ENCODE measurements at regions not wholly inside any gene's neighbourhood (a gene's known extent, or its start where the extent isn't known, plus 50 kb on each side); places are given as distances from the start of the nearest gene placed in this dataset.
"Not testable (repeated sequence)": the region's sequence is repeated elsewhere in the genome, so short reads cannot be mapped to it uniquely, and the experiment has no call there.

DNA sequence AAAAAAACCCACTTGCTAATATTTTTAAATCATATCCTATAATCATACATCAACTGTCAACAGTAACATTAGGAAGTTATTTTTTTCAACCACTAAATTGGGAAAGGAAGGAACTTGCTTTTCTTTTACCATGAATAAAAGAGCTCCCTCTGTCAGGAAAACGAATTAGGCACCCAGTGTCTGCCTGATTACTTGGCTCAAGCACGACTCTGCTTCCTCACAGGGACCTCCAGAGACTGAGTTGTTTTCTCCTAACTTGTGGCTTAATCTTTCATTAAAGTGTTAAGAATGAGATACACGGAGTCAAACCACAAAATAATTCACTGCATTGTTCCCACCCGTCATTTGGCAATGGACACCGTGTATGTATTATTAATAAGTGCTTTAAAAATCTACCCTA lies 1405.1 kb upstream of the EYS start:
- intact Hi-C loops (cut with DNase I), result no loop called here

DNA sequence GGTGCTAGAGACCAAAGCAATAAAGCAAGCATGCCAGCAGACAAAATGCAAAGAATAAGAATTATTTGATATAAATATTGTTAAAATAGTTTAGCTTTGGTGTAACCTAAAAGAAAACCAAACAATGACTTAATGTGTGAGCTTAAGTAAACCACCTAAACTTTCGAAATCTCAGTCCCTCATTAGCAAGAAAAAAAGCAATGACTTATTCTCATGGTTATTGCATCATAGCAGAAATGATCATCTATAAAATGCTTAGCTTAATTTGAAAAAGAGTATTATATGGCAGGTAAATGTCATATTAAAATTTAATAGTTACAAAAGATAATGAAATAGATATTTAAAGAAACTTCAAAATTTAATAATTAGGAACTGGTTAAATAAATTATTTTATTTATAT lies 1395.7 kb upstream of the EYS start:
- intact Hi-C loops (cut with DNase I), result no loop called here

More for the DNA sequence above, 1405.1 kb upstream of the EYS start:
- no peaks in the 10 kb centered on the region for H3K4me1 ChIP-seq
- no peak overlapping the region for H3K4me3 ChIP-seq
- H3K27ac ChIP-seq, result no peak overlapping the region
- H3K9me3 ChIP-seq, result no peaks in the 10 kb centered on the region
- no peaks in the 10 kb centered on the region for H3K36me3 ChIP-seq
- H3K27me3 ChIP-seq, result no peaks in the 10 kb centered on the region
- TF ChIP-seq POLR2A (IDR thresholded peaks at IDR 0.05), result no peak
- no peak for DNase-seq (ENCODE audit: extremely low spot score in 2 of 2)

DNA sequence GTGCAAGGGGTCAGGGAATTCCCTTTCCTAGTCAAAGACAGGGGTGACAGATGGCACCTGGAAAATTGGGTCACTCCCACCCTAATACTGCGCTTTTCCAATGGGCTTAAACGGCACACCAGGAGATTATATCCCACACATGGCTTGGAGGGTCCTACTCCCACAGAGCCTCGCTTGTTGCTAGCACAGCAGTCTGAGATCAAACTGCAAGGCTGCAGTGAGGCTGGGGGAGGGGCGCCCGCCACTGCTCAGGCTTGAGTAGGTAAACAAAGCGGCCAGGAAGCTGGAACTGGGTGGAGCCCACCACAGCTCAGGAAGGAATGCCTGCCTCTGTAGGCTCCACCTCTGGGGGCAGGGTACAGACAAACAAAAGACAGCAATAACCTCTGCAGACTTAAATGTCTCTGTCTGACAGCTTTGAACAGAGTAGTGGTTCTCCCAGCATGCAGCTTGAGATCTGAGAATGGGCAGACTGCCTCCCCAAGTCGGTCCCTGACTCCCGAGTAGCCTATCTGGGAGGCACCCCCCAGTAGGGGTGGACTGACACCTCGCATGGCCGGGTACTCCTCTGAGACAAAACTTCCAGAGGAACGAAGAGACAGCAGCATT lies 1388.7 kb upstream of the EYS start:
- DNase-seq (ENCODE audit: extremely low spot score in 2 of 2); intact Hi-C loops (cut with DNase I); H3K4me3 ChIP-seq; H3K36me3 ChIP-seq; H3K27me3 ChIP-seq; H3K27ac ChIP-seq; H3K4me1 ChIP-seq; H3K9me3 ChIP-seq: not testable (repeated sequence)

More for the DNA sequence above, 1395.7 kb upstream of the EYS start:
- H3K4me1 ChIP-seq, result no peaks in the 10 kb centered on the region
- TF ChIP-seq POLR2AphosphoS5 (IDR thresholded peaks at IDR 0.05; ENCODE audit: insufficient read depth in 1 of 2, low read depth in 1 of 2) (no peak), POLR2A (IDR thresholded peaks at IDR 0.05) (no peak)
- TF ChIP-seq, protein P1, sequence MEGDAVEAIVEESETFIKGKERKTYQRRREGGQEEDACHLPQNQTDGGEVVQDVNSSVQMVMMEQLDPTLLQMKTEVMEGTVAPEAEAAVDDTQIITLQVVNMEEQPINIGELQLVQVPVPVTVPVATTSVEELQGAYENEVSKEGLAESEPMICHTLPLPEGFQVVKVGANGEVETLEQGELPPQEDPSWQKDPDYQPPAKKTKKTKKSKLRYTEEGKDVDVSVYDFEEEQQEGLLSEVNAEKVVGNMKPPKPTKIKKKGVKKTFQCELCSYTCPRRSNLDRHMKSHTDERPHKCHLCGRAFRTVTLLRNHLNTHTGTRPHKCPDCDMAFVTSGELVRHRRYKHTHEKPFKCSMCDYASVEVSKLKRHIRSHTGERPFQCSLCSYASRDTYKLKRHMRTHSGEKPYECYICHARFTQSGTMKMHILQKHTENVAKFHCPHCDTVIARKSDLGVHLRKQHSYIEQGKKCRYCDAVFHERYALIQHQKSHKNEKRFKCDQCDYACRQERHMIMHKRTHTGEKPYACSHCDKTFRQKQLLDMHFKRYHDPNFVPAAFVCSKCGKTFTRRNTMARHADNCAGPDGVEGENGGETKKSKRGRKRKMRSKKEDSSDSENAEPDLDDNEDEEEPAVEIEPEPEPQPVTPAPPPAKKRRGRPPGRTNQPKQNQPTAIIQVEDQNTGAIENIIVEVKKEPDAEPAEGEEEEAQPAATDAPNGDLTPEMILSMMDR (IDR thresholded peaks at IDR 0.05), result no peak
- no peaks in the 10 kb centered on the region for H3K36me3 ChIP-seq
- no peaks in the 10 kb centered on the region for H3K27me3 ChIP-seq
- no peak for DNase-seq (ENCODE audit: extremely low spot score in 2 of 2)
- no peak overlapping the region for H3K27ac ChIP-seq
- H3K9me3 ChIP-seq, result no peaks in the 10 kb centered on the region
- H3K4me3 ChIP-seq, result no peak overlapping the region

DNA sequence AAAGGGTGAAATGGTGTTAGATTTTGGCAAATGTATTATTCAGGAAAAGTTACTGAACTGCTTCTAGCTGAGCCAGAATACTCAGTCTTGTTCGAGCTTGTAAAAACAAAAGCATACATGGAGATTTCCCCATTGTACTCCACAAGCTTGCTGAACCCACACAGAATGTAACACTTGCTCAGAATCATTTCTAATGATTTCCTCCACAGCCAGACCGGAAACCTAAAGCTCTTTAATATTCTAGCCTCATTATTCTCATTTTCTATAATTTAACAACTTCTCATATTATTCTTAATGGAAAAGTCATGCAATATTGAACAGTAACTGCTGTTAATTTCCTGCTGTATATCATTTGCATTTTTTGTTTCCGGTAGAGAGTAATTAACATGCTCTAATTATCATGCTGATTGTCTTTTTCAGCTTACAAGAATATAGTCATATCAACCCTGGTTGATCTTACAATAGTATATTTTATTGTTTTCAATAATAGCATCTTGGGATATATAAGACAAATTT lies 1387.5 kb upstream of the EYS start:
- no peak overlapping the region for H3K27ac ChIP-seq
- no peaks in the 10 kb centered on the region for H3K4me1 ChIP-seq
- TF ChIP-seq, protein P1 (IDR thresholded peaks at IDR 0.05), result no peak
- TF ChIP-seq POLR2AphosphoS5 (IDR thresholded peaks at IDR 0.05; ENCODE audit: insufficient read depth in 1 of 2, low read depth in 1 of 2), result no peak
- TF ChIP-seq POLR2A (IDR thresholded peaks at IDR 0.05), result no peak
- no peak for DNase-seq (ENCODE audit: extremely low spot score in 2 of 2)
- H3K36me3 ChIP-seq, result no peaks in the 10 kb centered on the region
- H3K4me3 ChIP-seq, result no peak overlapping the region
- H3K27me3 ChIP-seq, result no peaks in the 10 kb centered on the region
- intact Hi-C loops (cut with DNase I), result no loop called here
- no peaks in the 10 kb centered on the region for H3K9me3 ChIP-seq

DNA sequence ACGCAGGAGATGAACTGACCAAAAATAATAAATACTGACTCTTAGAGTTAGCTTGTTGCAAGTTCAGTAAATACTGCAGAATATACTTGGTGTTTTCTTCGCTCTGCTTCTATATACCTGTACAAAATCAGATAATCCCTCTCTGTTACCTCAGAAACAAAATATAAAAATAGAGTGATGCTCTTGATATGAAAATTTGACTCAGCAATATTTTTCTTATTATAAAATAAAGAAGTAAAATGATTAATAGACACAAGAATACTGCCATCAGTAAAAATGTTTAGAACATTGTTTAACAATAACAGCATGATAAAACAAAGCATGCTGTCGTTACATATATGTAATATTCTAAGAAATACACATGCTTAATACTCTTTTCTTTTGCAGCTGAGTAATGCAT lies 1366.9 kb upstream of the EYS start:
- H3K27me3 ChIP-seq, result no peaks in the 10 kb centered on the region
- H3K4me1 ChIP-seq, result no peaks in the 10 kb centered on the region
- H3K9me3 ChIP-seq, result no peaks in the 10 kb centered on the region
- no peak overlapping the region for H3K4me3 ChIP-seq
- intact Hi-C loops (cut with DNase I), result no loop called here
- no peak overlapping the region for H3K27ac ChIP-seq
- TF ChIP-seq POLR2AphosphoS5 (IDR thresholded peaks at IDR 0.05; ENCODE audit: insufficient read depth in 1 of 2, low read depth in 1 of 2) (no peak), POLR2A (IDR thresholded peaks at IDR 0.05) (no peak)
- TF ChIP-seq, protein P1 (IDR thresholded peaks at IDR 0.05), result no peak
- H3K36me3 ChIP-seq, result no peaks in the 10 kb centered on the region
- DNase-seq (ENCODE audit: extremely low spot score in 2 of 2), result no peak

DNA sequence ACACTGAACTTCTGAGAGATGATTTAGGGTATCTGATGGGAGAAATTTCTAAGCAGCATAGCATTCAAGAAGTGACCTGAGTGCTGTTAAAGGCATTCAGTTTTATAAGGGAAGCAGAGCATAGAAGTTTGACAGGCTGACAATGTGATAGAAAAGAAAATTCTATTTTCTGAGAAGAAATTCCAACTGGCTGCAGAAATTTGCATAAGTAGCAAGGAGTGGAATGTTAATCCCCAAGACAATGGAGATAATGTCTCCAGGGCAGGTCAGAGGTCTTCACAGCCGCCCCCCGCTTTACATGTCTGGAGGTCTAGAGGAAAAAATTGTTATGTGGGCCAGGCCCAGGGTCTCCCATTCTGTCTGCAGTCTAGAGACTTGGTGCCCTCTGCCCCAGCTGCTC lies 1361.8 kb upstream of the EYS start:
- H3K36me3 ChIP-seq, result no peaks in the 10 kb centered on the region
- no peaks in the 10 kb centered on the region for H3K27me3 ChIP-seq
- no peak overlapping the region for H3K27ac ChIP-seq
- DNase-seq (ENCODE audit: extremely low spot score in 2 of 2), result no peak
- intact Hi-C loops (cut with DNase I), result no loop called here
- no peaks in the 10 kb centered on the region for H3K9me3 ChIP-seq
- TF ChIP-seq POLR2A (IDR thresholded peaks at IDR 0.05), result no peak
- TF ChIP-seq, protein P1 (IDR thresholded peaks at IDR 0.05), result no peak
- no peaks in the 10 kb centered on the region for H3K4me1 ChIP-seq
- H3K4me3 ChIP-seq, result no peak overlapping the region

Data from vagina (tissue), 2 donors.